ENCODE measurements at regions not wholly inside any gene's neighbourhood (a gene's known extent, or its start where the extent isn't known, plus 50 kb on each side); places are given as distances from the start of the nearest gene placed in this dataset.

DNA sequence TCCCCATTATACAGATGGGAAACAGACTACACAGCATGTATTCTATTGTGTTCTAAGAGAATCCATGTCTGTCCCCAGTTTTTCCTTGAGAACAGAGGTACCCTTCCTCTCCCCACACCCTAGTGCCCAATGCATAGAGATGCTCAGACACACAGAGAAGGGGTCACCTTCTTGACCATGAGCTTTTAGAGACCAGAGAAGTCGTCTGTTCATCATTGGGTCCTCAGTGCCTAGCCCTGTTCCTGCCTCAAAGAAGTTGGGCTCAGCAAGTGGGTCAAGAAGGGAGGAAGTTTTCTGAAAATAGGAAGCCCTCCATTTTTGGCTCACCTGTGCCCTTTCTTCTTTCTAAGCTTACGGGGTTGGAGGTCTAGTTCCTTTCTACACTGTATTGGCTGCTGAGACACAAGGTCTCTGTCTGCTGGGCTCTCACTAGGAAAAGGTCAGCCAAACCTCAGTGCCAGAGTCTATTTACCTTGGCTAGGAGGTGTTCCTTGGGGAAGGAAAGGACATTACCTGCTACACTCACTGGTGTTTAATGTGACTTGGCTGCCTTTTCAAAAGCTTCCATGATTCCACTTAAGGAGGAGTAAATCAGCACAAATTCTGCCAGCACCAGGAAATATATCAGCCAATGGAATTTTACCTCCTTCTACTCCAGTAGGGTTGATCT lies 198.5 kb upstream of the PWP1 start:
- TF ChIP-seq, protein P1, sequence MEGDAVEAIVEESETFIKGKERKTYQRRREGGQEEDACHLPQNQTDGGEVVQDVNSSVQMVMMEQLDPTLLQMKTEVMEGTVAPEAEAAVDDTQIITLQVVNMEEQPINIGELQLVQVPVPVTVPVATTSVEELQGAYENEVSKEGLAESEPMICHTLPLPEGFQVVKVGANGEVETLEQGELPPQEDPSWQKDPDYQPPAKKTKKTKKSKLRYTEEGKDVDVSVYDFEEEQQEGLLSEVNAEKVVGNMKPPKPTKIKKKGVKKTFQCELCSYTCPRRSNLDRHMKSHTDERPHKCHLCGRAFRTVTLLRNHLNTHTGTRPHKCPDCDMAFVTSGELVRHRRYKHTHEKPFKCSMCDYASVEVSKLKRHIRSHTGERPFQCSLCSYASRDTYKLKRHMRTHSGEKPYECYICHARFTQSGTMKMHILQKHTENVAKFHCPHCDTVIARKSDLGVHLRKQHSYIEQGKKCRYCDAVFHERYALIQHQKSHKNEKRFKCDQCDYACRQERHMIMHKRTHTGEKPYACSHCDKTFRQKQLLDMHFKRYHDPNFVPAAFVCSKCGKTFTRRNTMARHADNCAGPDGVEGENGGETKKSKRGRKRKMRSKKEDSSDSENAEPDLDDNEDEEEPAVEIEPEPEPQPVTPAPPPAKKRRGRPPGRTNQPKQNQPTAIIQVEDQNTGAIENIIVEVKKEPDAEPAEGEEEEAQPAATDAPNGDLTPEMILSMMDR (IDR thresholded peaks at IDR 0.05 in 4 of 5, conservative IDR thresholded peaks at IDR 0.05 in 1 of 5), result no peak
- no peak for TF ChIP-seq POLR2A (IDR thresholded peaks at IDR 0.05)

All from gastrocnemius medialis (tissue), 4 donors.